HG02588 (cell line): ENCODE measurements at regions not wholly inside any gene's neighbourhood (a gene's known extent, or its start where the extent isn't known, plus 50 kb on each side); places are given as distances from the start of the nearest gene placed in this dataset.

ENCODE experiments used
- ATAC-seq: cut with Tn5 transposase; IDR thresholded peaks from one replicate; pipeline ENCODE4 v1.9.1; 2021; ENCODE audit warnings: mild to moderate bottlenecking, moderate library complexity; ENCODE audit not compliant: unreplicated experiment

DNA sequence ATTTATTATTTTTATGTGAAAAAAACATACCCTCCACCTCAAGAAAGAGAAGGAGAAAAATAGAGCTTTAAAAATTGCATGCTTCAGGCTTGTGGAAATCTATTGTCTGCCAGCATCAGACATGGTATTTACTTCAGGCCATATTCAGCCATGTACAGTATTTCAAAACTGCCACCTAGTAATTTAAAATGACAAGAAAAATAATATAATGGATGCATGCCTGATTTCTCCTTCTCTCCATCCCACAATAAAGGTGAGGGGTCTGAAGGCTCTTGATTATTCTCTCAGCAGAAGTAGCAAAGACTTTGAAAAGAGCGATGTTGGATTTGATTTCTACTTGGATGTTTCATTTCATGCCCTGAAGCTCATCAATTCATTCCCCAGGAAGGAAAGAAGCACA lies 250.7 kb downstream of the TBC1D4 start:
- ATAC-seq, result no peak

DNA sequence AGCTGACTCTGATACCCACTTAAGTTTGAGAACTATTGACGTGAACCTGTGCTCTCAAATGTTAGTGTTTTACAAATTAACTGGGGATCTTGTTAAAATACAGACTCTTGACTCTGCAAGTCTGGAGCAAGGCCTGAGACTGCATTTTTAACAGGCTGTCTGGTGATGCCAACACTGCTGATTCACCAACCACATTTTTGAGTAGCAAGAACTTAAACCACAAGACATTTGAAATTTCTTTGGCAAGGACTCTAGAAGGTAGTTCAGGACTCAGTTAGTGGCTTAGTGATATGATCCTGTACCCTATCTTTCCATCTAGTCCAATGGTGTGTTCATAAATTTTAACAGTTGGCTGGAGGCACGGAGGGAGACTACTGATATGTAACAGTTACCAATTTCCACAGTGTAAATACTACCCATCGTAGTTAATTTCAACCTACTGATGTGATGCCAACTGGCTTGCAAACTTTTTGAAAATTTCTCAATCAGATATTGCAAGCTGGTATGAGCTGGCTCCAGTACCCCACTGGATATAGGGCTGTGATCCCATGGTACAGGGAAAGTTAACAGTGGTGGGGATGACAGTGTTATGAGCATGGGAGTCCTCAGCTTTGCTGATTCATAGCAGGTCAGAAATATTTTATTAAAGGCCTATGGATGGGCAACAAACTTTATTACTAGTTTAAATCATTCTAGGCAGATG lies 255.1 kb downstream of the TBC1D4 start:
- ATAC-seq, result no peak

DNA sequence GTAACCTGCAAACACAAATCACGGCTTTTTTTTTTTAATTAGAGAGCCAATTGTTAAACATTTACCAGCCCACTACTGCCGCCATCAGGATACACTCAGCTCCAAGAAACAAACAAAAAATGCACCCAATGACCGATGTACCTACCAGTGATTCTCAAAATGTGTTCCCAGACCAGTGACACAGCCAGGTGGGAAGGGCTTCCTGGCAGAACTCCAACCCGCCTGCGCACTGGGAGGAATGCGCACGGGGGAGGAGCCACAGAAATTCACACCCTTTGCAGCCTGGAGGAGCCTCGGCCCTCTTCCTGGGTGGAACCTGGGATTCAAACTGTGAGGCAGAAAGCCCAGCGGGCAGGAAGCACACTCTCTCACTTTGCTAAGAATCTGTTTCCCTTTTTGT lies 255.9 kb downstream of the TBC1D4 start:
- no peak for ATAC-seq

DNA sequence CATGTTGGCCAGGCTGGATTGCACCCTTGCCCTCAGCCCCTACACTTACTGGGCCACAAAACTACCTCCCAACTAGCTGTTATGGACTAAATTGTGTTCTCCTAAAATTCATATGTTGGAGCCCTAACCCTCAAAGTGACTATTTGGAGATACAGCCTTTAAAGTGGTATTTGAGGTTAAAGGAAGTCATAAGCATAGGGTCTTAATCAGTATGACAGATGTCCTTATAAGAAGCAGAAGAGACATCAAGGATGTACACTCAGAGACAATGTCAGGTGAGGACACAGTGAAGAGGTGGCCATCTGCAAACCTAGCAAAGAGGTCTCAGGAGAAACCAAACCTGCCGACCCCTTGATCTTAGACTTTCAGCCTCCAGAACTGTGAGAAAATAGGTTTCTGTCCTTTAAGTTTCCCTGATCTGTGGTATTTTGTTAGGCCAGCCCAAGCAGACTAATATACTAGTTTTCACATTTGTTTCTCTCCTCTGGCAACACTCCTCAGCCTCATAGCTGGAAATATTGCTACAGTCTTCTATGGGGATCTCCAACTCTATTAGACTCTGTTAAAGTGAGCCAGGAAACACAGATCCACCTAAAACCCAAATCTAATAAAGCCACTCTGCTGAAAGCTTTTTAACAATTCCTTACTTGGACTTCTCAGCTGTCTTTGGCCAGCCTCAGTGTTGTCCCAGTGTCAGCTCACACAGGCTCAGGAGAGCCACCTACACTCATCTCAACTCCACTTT lies 256.5 kb downstream of the TBC1D4 start:
- ATAC-seq, result no peak

DNA sequence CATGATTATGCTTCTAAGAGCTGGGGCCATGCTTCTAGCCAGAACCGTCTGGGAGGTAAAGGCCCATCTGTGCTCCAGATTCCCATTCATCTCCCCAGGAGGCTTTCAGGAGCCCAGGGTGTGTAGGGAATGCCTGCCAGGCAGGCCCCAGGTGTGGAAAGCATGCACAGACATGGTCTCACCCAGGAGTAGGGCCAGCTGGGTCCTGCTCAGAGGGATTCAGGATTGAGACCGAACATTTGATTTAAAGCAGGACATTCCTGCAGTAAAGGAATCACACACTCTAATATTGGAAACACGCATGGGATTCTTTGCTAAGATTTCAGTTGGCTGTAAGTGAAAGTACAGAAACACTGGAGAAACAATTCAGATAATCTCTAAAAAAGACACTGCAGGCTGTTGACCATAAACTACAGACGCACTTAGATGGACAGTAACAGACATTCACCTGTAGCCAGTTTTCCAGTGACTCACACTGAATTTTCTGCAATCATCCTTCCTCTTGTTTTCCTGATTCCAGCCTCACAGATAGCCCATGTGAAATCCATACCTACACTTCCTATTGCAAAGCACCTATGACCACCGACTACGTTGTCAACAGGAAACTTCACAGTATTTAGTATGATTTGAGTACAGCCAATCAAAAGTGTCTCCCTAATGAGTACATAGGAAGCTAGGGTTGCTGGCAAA lies 257.8 kb downstream of the TBC1D4 start:
- no peak for ATAC-seq

DNA sequence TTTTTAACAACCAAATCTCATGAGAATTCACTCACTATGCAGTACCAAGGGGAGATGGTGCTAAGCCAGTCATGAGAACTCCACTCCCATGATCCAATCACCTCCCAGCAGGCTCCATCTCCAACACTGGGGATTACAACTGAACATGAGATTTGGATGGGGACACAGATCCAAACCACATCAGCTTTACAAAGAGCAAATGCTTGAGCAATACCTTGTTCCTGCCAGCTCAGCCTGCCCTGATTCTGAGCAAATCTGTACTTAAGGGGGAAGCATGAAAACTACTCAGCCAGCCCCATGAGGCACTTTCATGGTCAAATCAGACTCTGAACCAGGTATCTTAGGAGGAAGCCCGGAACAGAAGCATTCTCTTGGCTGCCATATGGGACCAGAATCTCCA lies 259.9 kb downstream of the TBC1D4 start:
- no peak for ATAC-seq

DNA sequence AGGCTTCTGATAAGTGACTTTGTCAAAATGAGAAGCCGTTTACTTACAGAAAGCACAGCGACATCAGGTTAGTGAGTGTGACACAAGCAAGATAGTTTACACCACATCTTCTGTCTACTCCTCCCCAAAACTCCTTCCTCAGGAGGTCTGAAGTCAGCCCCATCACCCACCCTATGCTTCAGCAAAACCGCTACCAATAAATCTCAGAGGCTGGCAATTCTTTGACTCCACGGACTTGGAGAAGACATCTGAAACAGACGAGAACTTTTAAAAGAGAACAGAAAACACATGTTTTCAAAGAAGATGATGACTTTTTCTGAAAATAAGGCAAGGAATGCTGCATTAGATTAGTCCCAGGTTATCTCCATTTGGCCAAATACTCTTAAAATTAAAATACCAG lies 261.1 kb downstream of the TBC1D4 start:
- ATAC-seq, result no peak

DNA sequence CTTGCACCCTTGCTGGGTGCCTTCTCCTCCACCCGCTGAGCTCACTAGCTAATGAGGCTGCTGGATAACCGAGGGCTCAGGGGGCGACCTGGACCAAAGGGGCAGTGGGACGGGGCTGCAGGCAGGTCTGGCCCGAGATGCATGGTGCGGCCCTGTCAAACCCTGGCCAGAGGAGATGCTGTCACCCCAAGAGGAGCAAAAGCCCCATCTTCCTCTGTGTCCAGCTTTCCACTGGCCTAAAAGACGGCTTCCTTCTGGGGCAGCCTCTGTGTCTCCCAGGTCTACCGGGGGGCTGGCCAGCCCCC lies 261.8 kb downstream of the TBC1D4 start:
- no peak for ATAC-seq

DNA sequence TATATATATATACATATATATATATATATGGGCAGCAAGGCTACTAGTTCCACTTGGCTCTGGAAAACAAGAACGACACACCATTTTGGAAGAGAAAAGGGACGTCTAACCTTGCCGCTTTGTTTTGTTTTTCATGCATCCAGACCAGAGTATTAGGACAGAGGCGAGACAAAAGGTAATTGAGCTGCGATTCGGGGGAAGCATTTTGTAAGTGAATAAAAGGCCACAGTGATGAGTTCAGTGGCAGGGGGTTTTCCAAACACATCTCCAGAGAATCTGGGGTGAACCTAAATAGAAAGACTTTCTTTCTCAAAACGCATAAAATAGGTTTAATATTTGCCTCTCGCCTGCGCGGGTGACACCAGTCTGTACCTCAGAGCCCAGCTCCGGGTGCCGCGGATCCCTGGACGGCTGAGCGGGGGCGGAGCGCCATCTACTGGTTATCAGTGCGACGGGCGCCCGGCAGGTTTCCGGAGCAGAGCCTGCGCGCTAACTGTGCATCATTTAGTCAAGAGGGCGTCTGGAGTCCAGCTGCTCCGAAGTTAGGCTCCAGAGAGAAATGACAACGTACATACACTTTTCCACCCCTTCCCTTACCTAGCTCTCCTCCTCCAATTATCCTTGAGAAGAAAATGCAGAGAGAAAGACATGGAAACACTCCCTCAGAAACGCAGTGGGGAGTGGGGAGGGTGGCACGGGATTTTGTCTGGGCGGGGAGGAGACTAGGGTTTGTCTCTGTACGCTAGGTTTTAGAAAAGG lies 262.3 kb downstream of the TBC1D4 start:
- ATAC-seq, result peak; percentile 99

DNA sequence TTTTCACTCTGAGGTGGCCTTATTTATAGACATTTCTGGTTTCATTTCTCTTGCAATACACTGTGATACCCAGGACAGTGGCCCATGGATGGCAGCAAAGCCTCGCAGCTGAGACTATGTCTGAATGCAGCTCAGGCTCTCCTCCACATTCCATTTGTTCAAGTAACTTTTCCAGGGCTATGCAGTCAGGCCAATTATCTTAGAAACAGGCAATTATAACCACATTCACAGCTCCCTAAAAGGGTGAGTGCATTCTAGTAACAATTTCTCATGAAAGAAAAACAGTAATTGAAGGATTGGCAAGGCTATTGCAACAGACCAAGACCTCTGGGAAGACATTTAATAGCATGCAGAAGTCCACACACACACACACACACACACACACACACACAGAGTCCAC lies 264.0 kb downstream of the TBC1D4 start:
- ATAC-seq, result no peak

DNA sequence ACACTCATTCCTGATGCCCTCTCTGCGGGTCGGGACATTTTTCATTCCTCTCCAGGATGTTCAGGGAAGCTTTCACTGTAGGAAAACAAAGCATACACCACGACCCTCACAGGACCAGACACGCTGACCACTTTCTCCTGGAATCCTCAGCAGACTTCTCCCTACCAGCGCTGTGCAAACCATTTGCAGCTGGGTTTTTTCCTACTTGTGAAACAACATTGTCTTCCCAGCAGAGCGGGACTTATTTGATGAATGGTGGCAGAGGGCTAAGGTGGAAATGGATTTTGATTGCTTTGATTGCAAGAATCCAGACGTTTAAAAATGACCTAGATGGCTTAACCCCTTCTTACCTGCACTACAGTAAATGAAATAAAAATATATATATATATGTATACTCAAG lies 265.9 kb downstream of the TBC1D4 start:
- no peak for ATAC-seq

DNA sequence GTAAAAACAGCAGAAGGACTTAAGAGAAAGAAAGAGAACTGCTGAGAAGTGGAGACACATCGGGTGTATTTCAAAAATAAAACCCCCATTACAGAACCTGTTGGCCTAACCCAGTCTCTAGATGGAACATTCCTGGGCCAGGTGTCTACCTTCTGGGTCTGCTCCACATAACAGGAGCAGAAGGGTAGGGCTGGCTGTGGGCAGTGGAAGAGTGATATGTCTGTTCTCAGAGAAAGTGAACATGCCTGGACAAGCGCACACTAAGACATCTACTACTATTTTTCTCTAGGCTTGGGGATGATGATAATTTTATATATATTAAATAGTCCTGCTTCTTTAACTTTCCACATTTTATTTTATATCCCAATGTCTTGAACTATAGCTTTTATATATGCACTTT lies 267.1 kb downstream of the TBC1D4 start:
- ATAC-seq, result no peak

DNA sequence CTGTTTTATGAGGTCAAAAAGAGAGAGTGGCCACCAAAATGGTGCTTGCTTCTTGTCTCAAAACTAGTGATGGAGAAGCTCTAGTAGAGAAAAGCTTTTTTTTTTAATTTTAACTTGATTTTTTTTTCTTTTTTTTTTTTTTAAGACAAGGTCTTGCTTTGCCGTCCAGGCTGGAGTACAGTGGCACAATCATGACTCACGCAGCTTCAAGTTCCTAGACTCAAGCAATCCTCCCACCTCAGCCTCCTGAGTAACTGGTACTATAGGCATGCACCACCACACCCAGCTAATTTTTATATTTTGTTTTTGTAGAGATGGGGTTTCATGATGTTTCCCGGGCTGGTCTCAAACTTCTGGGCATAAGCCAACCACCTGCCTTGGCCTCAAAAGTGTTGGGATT lies 279.0 kb downstream of the TBC1D4 start:
- ATAC-seq, result no peak

DNA sequence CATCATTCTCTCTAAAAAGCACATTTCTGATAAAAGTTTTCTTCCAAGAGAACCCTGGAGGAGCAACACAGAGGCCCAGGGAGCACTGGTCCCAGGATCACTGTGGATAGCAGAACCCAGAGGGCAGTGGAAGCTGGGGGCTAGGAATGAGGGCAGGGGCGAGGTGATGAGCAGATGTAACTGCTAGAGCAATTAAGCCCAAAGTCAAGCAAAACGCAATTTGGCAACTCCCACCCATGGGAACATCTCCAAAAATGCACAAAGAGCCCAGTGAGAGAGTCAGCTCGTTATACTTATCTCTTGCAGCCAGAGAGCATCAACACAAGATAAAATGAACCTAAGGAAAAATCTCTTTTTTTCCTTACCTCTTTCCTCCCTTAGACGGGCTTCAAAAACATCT lies 284.2 kb downstream of the TBC1D4 start:
- ATAC-seq, result no peak

DNA sequence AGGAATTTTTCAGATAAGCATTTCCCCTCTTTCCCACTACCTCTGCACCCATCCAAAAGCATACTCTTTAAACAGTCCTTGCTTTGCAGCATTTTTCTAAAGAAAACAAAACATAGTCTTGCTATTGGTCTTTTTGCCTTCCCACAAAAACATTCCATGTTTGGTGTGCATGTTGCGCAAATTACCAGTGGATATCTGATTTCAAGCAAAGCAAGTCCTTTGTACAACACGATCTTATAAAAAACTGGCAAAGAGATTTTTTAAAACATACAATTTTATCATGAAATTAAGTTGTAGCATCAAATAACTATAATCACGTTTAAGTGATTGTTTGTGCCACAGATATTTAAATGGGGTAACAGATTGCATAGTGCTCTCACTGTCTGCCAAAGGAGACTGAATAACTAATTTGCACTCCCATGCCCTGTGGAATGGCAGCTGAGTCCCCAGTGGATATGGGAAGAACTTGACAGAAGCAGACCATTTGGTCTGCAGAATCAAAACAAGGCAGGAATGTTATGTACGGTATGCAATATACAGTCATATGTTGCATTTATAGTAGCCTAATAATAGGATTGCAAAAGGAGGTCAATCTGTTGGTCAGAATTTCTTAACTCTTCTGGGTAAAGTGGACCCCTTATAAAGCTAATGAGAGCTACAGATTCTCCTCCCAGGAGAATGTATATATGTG lies 285.7 kb downstream of the TBC1D4 start:
- no peak for ATAC-seq

DNA sequence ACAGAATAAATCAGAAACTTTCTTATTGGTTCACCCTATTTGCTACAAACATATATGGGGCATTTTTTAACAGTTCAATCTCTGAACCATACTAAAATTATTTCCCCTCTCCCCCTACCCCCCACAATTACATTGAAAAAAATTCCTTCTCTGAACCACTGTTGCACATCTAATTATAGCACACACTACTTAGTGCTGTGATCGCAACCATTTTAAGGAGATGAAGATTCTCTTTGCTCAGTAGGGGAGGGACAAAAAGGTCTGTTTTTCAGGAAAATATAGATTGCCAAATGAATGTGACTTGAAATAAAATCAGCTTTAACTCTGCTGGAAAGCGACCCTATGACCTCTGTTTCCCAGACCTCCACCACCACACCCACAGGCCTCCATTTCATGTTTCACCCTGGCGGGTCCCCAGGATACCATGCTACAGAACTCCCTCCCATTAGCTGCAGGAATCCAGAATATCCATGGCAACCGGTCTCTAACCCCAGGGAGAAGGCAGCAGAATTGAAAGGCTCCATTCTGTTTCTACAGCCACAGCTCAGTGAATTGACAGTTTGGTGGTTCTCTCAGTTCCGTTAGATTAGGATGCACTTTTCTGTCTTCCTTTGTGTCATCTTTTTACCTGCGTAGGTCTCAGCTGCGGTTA lies 286.3 kb downstream of the TBC1D4 start:
- no peak for ATAC-seq

DNA sequence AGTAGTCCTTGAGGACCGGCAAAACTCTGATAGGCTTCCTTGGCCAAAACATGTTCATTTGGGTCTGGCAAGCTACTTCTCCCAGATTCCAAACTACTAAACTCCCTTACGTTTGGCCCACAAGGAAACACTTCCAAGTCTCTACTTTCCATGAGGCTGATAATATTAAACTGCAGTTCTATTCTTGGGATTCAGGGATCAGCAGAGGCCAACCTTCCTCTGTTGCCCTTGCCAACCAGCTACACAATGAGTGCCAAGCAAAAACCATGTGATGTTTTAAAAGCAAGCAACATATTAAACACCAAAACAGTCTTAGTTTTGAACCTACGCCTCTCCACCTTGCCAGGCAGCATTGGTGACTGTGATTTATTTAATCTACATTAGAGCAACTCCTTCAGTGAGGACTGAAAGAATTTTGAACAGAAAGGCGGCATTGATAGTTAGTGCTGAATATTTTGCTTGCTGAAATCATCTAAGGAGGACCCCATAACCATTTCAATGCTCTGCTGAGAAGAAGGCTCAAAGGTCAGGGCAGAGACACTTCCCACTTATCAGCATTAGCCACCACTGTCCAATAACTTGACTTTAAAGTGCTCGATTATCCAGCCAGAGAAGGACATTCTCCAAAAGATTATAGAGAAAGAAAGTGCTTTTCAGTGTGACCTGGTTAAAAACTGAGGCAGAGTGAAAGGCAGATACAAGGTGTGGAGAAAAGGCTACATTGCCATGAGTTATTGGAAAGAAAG lies 287.1 kb downstream of the TBC1D4 start:
- no peak for ATAC-seq

DNA sequence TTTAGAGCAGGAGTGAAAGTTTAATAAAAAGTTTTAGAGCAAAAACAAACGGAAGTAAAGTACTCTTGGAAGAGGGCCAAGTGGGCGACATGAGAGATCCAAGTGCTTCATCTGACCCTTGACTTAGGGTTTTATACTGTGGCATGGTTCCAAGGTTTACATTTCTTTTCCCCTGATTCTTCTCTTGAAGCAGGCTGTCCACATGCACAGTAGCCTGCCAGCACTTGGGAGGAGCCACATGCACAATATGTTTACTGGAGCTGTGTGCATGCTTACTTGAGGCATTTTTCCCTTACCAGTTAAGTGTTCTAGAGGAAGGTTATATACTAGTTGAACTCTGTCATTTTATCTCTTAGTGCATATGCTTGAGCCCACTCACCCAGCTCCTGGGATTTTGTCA lies 295.6 kb downstream of the TBC1D4 start:
- no peak for ATAC-seq

DNA sequence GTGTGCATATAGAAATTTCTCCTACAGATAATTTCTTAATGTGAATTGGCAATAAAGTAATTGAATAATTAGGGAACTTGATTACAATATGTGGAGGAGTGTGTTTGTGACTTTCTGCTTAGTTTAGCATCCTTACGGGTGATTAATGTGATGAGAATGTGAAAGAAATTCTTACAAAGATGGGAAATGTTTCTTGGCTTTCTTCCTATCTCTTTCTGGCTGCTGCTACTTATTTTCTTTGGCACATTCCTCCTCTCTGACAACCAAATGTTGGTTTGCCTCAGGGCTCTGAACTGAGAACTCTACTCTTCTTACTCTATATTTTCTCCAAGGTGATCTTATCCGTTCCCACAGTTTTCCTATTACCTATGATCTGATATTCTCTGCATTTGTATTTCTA lies 300.1 kb downstream of the TBC1D4 start:
- no peak for ATAC-seq
